UCSD-AML1 (cell line): ENCODE measurements at regions not wholly inside any gene's neighbourhood (a gene's known extent, or its start where the extent isn't known, plus 50 kb on each side); places are given as distances from the start of the nearest gene placed in this dataset.

Experiments used
- DNase-seq: peaks from one replicate; lab custom pipeline; 2025; ENCODE audit not compliant: unreplicated experiment; lab: John Stamatoyannopoulos, UW

DNA sequence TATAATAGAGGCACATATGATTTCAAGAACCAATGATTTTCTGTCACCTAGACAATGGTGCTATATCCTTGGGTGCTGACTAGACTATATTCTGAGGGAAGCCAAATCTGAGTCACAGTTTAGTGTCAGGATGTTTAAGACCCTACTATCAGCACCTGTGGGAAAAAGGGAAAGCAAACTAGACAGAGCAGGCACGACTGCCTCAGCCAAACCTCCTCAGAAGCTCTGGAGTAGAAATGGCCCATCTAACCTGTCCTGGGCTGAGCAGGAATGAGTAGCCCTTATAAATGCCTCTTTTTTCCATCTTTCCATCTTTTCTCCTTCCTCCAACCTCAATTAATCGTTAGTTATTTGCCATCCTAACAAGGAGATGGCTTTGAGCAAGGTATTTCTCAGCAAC is 80.4 kb upstream of the TECRL start:
- no peak for DNase-seq

DNA sequence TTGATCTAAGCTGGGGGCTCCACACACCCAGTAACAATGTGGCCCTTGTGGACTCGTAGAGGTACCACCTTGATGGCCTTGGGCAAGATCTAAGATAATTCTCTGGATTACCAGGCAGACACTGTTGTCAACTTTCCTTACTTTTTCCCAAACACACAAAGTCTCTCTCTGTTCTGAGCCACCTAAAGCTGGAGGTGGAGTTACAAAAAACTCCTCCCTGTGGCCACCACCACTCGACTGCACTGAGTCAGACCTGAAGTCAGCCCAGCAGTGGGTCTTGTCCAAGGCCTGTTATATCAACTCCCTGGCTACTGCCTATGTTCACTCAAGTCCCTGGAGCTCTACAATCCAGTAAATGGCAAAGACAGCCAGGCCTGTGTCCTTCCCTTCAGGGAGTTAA is 70.1 kb upstream of the TECRL start:
- no peak for DNase-seq

DNA sequence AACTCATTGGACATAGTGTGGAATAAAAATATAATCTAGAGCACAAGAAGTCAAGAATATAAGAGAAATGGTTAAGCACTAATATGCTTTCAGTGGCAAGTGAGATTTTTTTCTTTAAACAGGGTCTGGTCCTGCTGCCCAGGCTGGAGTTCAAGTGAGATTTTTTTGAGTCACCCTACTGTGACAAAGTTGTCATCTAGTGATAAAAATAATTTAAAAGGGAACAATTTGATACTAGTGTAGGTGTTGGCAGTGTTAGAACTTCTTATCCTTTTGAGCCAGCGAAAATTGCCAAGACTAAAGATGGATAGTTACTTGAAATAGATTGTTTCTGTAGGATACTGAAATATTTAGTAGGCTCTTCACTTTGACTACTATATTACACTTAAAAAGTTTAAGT is 67.9 kb upstream of the TECRL start:
- DNase-seq, result no peak

DNA sequence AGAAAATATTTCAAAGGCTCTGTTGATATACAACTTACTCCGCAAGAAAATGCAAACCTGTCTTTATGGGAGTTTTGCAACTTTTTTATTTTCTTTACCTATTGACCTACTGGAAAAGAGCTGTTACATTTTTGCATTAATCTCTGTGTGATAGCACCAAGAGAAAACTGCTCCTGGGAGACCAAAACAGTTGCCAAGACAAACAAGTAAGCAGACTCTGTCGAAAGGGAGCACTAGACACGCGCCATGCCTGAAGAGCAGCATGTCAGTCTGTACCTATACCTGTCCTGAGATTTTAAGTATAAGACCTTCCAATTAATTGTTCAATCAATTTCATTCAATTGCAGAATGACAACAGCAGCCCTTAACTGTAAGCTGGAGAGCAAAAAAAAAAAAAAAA is 56.0 kb upstream of the TECRL start:
- no peak for DNase-seq

DNA sequence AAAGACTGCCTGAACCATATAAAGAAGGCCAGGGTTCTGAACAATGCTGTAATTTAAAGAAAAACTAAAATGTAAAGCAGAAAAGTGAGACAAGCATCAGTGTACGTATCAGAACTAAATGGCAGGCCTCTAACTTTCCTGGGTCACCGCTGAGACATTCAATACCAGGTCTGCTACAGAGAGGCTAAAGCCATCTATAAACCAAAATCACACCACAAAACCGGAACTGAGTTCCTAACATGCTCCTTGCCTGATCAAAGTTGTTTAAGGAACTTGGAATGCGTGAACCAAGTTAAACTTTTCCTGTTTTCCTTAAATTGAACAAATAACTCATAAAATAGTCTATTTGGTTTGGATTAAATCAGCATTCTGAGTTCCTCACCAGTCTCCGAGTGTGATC is 55.3 kb upstream of the TECRL start:
- no peak for DNase-seq
